GM12878 (cell line): ENCODE measurements at regions not wholly inside any gene's neighbourhood (a gene's known extent, or its start where the extent isn't known, plus 50 kb on each side); places are given as distances from the start of the nearest gene placed in this dataset.

Experiments
- ATAC-seq: fragments of 200-7000 bp; cut with Tn5 transposase; 3 replicates; pipeline ENCODE4 v1.9.1; 2020; ENCODE audit warnings: mild to moderate bottlenecking, moderate library complexity
- BruUV-seq: library from RNA; stranded (reverse); fragments of 400-500 nt; replicated peaks from 2 replicates; lab custom pipeline; 2021; lab: Mats Ljungman, UMichigan
- CTCF ChIA-PET: fragments of 300-600 bp; sonication (Branson Sonifier 250); formaldehyde crosslinking; extraction: SDS; loops from one replicate; lab custom pipeline; 2021; ENCODE audit warnings: inconsistent platforms; lab: Yijun Ruan, JAX
- POLR2A ChIA-PET: fragments of 350-600 bp; formaldehyde crosslinking; extraction: SDS; loops from one replicate; lab custom pipeline; 2021; ENCODE audit warnings: inconsistent platforms; lab: Charles Lee
- RAD21 ChIA-PET: fragments of 300-600 bp; sonication (Branson Sonifier 250); formaldehyde crosslinking; loops from one replicate; lab custom pipeline; 2023; ENCODE audit warnings: antibody characterized with exemption; ENCODE audit not compliant: unreplicated experiment; lab: Charles Lee
- SMC1A ChIA-PET: fragments of 300-600 bp; sonication (Branson Sonifier 250); formaldehyde crosslinking; loops from one replicate; lab custom pipeline; 2023; ENCODE audit not compliant: unreplicated experiment, uncharacterized antibody; lab: Charles Lee
- DNase-seq: peaks from one replicate; pipeline ENCODE4 v3.0.0-alpha.2; 2011; ENCODE audit warnings: low read depth, low spot score
- FAIRE-seq: peaks from 3 replicates; lab custom pipeline; 2011; peaks lifted over from hg19 to GRCh38; lab: Jason Lieb, UNC
- H2AFZ ChIP-seq: 2 replicates; pipeline ENCODE4 v1.6.0; 2011; ENCODE audit warnings: low read depth, low read length, control low read depth; ENCODE audit not compliant: control insufficient read depth
- H3K27ac ChIP-seq: 2 replicates; pipeline ENCODE4 v1.5.1; 2011; ENCODE audit warnings: control low read depth; ENCODE audit not compliant: control insufficient read depth, insufficient read depth
- H3K27me3 ChIP-seq, 2 experiments: replicated peaks in 1 of 2; 2 replicates each; pipeline versions ENCODE4 v1.6.0 to v1.6.1; 2011; ENCODE audit warnings: low read length in 1 of 2; ENCODE audit not compliant: control insufficient read depth in 2 of 2, insufficient read depth in 2 of 2
- H3K36me3 ChIP-seq, 2 experiments: 2 replicates each; pipeline ENCODE4 v1.5.1; 2011; ENCODE audit warnings: low read length in 1 of 2; ENCODE audit not compliant: control insufficient read depth in 2 of 2, insufficient read depth in 2 of 2
- H3K4me1 ChIP-seq: 2 replicates; pipeline ENCODE4 v1.6.1; 2011; ENCODE audit warnings: mild to moderate bottlenecking, low read length, moderate library complexity, mixed read lengths; ENCODE audit not compliant: control insufficient read depth, insufficient read depth
- H3K4me2 ChIP-seq: 2 replicates; pipeline ENCODE4 v1.6.0; 2011; ENCODE audit warnings: control low read depth; ENCODE audit not compliant: control insufficient read depth, insufficient read depth
- H3K4me3 ChIP-seq: fragments of 200-600 bp; sonication (generic); 2 replicates; pipeline ENCODE4 v1.5.1; 2016
- H3K79me2 ChIP-seq: 2 replicates; pipeline ENCODE4 v1.6.0; 2011; ENCODE audit warnings: low read length; ENCODE audit not compliant: control insufficient read depth, insufficient read depth
- H3K9ac ChIP-seq: 2 replicates; pipeline ENCODE4 v1.8.0; 2011; ENCODE audit warnings: low read length, control low read depth, mixed read lengths; ENCODE audit not compliant: control insufficient read depth, insufficient read depth
- H3K9me3 ChIP-seq: replicated peaks from 3 replicates; pipeline ENCODE4 v1.5.1; 2011; ENCODE audit warnings: mild to moderate bottlenecking, low read length; ENCODE audit not compliant: control insufficient read depth, insufficient read depth
- H4K20me1 ChIP-seq: 2 replicates; pipeline ENCODE4 v1.6.0; 2011; ENCODE audit not compliant: control insufficient read depth, insufficient read depth
- ATF2 ChIP-seq: IDR thresholded peaks from 2 replicates; pipeline ENCODE4 v1.6.1; 2012; ENCODE audit warnings: low read length, inconsistent platforms
- BACH1 ChIP-seq: fragments of 450-650 bp; IDR thresholded peaks from 2 replicates; pipeline ENCODE4 v1.6.1; 2017; ENCODE audit warnings: mild to moderate bottlenecking, borderline replicate concordance
- BMI1 ChIP-seq: fragments of 450-650 bp; IDR thresholded peaks from 2 replicates; pipeline ENCODE4 v1.6.1; 2016; ENCODE audit warnings: mild to moderate bottlenecking, moderate library complexity, borderline replicate concordance
- ELK1 ChIP-seq: IDR thresholded peaks from 2 replicates; pipeline ENCODE4 v1.6.1; 2012; ENCODE audit warnings: low read depth, low read length, improper control_type of control experiment
- EP300 ChIP-seq, 2 experiments: fragments of 150-350 bp in 1 of 2; IDR thresholded peaks; 2 replicates each; pipeline ENCODE4 v1.6.1; 2011 to 2012; ENCODE audit warnings: low read depth in 2 of 2, low read length in 2 of 2, borderline replicate concordance in 1 of 2, improper control_type of control experiment in 1 of 2, inconsistent platforms in 1 of 2; ENCODE audit not compliant: control insufficient read depth in 1 of 2
- ETV6 ChIP-seq, 2 experiments: fragments of 450-650 bp in 1 of 2; IDR thresholded peaks in 1 of 2; conservative IDR thresholded peaks in 1 of 2; 2 replicates each; pipeline ENCODE4 v1.6.1; 2014; ENCODE audit warnings: antibody characterized with exemption in 1 of 2, borderline replicate concordance in 1 of 2, low read depth in 1 of 2, mild to moderate bottlenecking in 1 of 2, moderate library complexity in 1 of 2
- HCFC1 ChIP-seq: fragments of 150-350 bp; IDR thresholded peaks from 2 replicates; pipeline ENCODE4 v1.6.1; 2014; ENCODE audit warnings: low read length
- MTA3 ChIP-seq: IDR thresholded peaks from 2 replicates; pipeline ENCODE4 v1.6.1; 2012; ENCODE audit warnings: low read length, inconsistent platforms, borderline replicate concordance
- NR2F1 ChIP-seq: fragments of 450-650 bp; conservative IDR thresholded peaks from 2 replicates; pipeline ENCODE4 v1.6.1; 2017; ENCODE audit warnings: mild to moderate bottlenecking
- NRF1 ChIP-seq: conservative IDR thresholded peaks from 2 replicates; pipeline ENCODE4 v1.6.1; 2011; ENCODE audit warnings: mild to moderate bottlenecking, low read depth, low read length, improper control_type of control experiment
- POLR2AphosphoS2 ChIP-seq: IDR thresholded peaks from 2 replicates; pipeline ENCODE4 v1.6.1; 2011; ENCODE audit warnings: low read depth, mild to moderate bottlenecking, low read length, improper control_type of control experiment, moderate library complexity
- REST ChIP-seq: IDR thresholded peaks from 2 replicates; pipeline ENCODE4 v1.6.1; 2012; ENCODE audit warnings: mild to moderate bottlenecking, low read depth, low read length
- STAT1 ChIP-seq: fragments of 450-650 bp; conservative IDR thresholded peaks from 2 replicates; pipeline ENCODE4 v1.6.1; 2014; ENCODE audit warnings: antibody characterized with exemption, mild to moderate bottlenecking
- SUPT20H ChIP-seq: IDR thresholded peaks from 2 replicates; pipeline ENCODE4 v1.6.1; 2011; ENCODE audit warnings: low read depth, mild to moderate bottlenecking, low read length, moderate library complexity, borderline replicate concordance; ENCODE audit not compliant: control insufficient read depth
- YBX1 ChIP-seq: fragments of 450-650 bp; IDR thresholded peaks from 2 replicates; pipeline ENCODE4 v1.6.1; 2016; ENCODE audit warnings: antibody characterized with exemption
- ZBED1 ChIP-seq: IDR thresholded peaks from 2 replicates; pipeline ENCODE4 v1.6.1; 2016; ENCODE audit warnings: borderline replicate concordance
- ZNF24 ChIP-seq: fragments of 450-650 bp; IDR thresholded peaks from 2 replicates; pipeline ENCODE4 v1.6.1; 2017; ENCODE audit warnings: antibody characterized with exemption, mild to moderate bottlenecking
- ZNF384 ChIP-seq: IDR thresholded peaks from 2 replicates; pipeline ENCODE4 v1.6.1; 2012; ENCODE audit warnings: low read depth, mild to moderate bottlenecking, low read length, improper control_type of control experiment, borderline replicate concordance
- WGBS: methylation state at CpG from one replicate; pipeline ENCODE4 v1.1.6; 2016; ENCODE audit warnings: low lambda C conversion rate; ENCODE audit not compliant: insufficient replicate concordance, insufficient coverage; ENCODE audit errors: missing lambda C conversion rate; 5-methylcytosine and 5-hydroxymethylcytosine counted together
- in situ Hi-C: fragments of 300-500 bp; cut with MboI; formaldehyde crosslinking; loops from 9 replicates; pipeline ENCODE4 v1.14.3; 2018; ENCODE audit warnings: mixed read lengths
- intact Hi-C: fragments of 100-400 bp; cut with micrococcal nuclease; formaldehyde crosslinking; loops from one replicate; pipeline ENCODE4 v1.14.2; 2022; ENCODE audit not compliant: unreplicated experiment

GRCh38 chr3:54032598-54032997, 89.8 kb upstream of the CACNA2D3 start:
- H3K4me1 ChIP-seq = no peaks in the 10 kb centered on the region
- H3K4me3 ChIP-seq = no peak overlapping the region
- no TSS peak for BruUV-seq
- H3K9me3 ChIP-seq = no peaks in the 10 kb centered on the region
- SMC1A ChIA-PET = no interaction called here
- FAIRE-seq = no peak
- in situ Hi-C loops (no loop called here), intact Hi-C loops (no loop called here)
- H3K9ac ChIP-seq = no peak overlapping the region
- H2AFZ ChIP-seq = no peak overlapping the region
- no peak for DNase-seq
- CTCF ChIA-PET = no interaction called here
- H3K27me3 ChIP-seq = no peaks in the 10 kb centered on the region
- WGBS = 42% methylated on average over 5 of the region's 5 CpGs
- no peak for ATAC-seq
- no peak overlapping the region for H3K27ac ChIP-seq
- H3K36me3 ChIP-seq = no peaks in the 10 kb centered on the region
- POLR2A ChIA-PET = no interaction called here
- no peaks in the 10 kb centered on the region for H3K79me2 ChIP-seq
- no peak overlapping the region for H3K4me2 ChIP-seq
- H4K20me1 ChIP-seq = no peaks in the 10 kb centered on the region
- RAD21 ChIA-PET = no interaction called here
- TF ChIP-seq ZNF384 = no peak
- no peak for TF ChIP-seq POLR2AphosphoS2
- TF ChIP-seq MTA3 = no peak
- no peak for TF ChIP-seq ZNF24
- TF ChIP-seq REST = no peak
- TF ChIP-seq BACH1 = no peak
- TF ChIP-seq NRF1 = no peak
- no peak for TF ChIP-seq NR2F1
- TF ChIP-seq ATF2 = no peak
- TF ChIP-seq ETV6 (conservative IDR thresholded peaks at IDR 0.05 in 1 of 2, IDR thresholded peaks at IDR 0.05 in 1 of 2; ENCODE audit: borderline replicate concordance in 1 of 2, low read depth in 1 of 2) = no peak
- TF ChIP-seq STAT1 = no peak
- TF ChIP-seq SUPT20H = no peak
- TF ChIP-seq EP300 (IDR thresholded peaks at IDR 0.05; ENCODE audit: borderline replicate concordance in 1 of 2, control insufficient read depth in 1 of 2, low read depth in 2 of 2, low read length in 2 of 2) = no peak
- TF ChIP-seq ZBED1 = no peak
- TF ChIP-seq ELK1 = no peak
- TF ChIP-seq BMI1 = no peak
- TF ChIP-seq YBX1 = no peak
- TF ChIP-seq HCFC1 = no peak
